ENCODE measurements at regions not wholly inside any gene's neighbourhood (a gene's known extent, or its start where the extent isn't known, plus 50 kb on each side); places are given as distances from the start of the nearest gene placed in this dataset.

- in situ Hi-C loops (cut with HindIII; ENCODE audit: low pct_unique_long_range_greater_than_20kb, low sequenced_read_pairs): no loop called here
- DNase-seq (ENCODE audit: low read depth in 1 of 2, low spot score in 1 of 2): no peak
- no peak for TF ChIP-seq JUND (IDR thresholded peaks at IDR 0.05; ENCODE audit: low read depth)
Measured at GRCh38 chr5:171603591-171603990, 182.0 kb upstream of the SMIM23 start.

- in situ Hi-C loops (cut with HindIII; ENCODE audit: low pct_unique_long_range_greater_than_20kb, low sequenced_read_pairs): no loop called here
- DNase-seq (ENCODE audit: low read depth in 1 of 2, low spot score in 1 of 2): no peak
- no peak for TF ChIP-seq JUND (IDR thresholded peaks at IDR 0.05; ENCODE audit: low read depth)
Measured at GRCh38 chr5:171604195-171604594, 181.4 kb upstream of the SMIM23 start.

GRCh38 chr5:171606414-171607024 is 179.1 kb upstream of the SMIM23 start:
- in situ Hi-C loops (cut with HindIII; ENCODE audit: low pct_unique_long_range_greater_than_20kb, low sequenced_read_pairs): no loop called here
- TF ChIP-seq JUND (IDR thresholded peaks at IDR 0.05; ENCODE audit: low read depth): no peak
- DNase-seq (ENCODE audit: low read depth in 1 of 2, low spot score in 1 of 2): peak in 1 of 2 experiments; percentile 19

- DNase-seq (ENCODE audit: low read depth in 1 of 2, low spot score in 1 of 2): no peak
- in situ Hi-C loops (cut with HindIII; ENCODE audit: low pct_unique_long_range_greater_than_20kb, low sequenced_read_pairs): no loop called here
- TF ChIP-seq JUND (IDR thresholded peaks at IDR 0.05; ENCODE audit: low read depth): no peak
Measured at GRCh38 chr5:171607863-171608262, 177.8 kb upstream of the SMIM23 start.

- DNase-seq (ENCODE audit: low read depth in 1 of 2, low spot score in 1 of 2): no peak
- no peak for TF ChIP-seq JUND (IDR thresholded peaks at IDR 0.05; ENCODE audit: low read depth)
- in situ Hi-C loops (cut with HindIII; ENCODE audit: low pct_unique_long_range_greater_than_20kb, low sequenced_read_pairs): no loop called here
Measured at GRCh38 chr5:171609806-171610452, 175.7 kb upstream of the SMIM23 start.

- in situ Hi-C loops (cut with HindIII; ENCODE audit: low pct_unique_long_range_greater_than_20kb, low sequenced_read_pairs): no loop called here
- DNase-seq (ENCODE audit: low read depth in 1 of 2, low spot score in 1 of 2): peak in 1 of 2 experiments; percentile 53
- TF ChIP-seq JUND (IDR thresholded peaks at IDR 0.05; ENCODE audit: low read depth): no peak
Measured at GRCh38 chr5:171610686-171611085, 174.9 kb upstream of the SMIM23 start.

- no peak for TF ChIP-seq JUND (IDR thresholded peaks at IDR 0.05; ENCODE audit: low read depth)
- DNase-seq (ENCODE audit: low read depth in 1 of 2, low spot score in 1 of 2): no peak
- in situ Hi-C loops (cut with HindIII; ENCODE audit: low pct_unique_long_range_greater_than_20kb, low sequenced_read_pairs): no loop called here
Measured at GRCh38 chr5:171612749-171613148, 172.9 kb upstream of the SMIM23 start.

- TF ChIP-seq JUND (IDR thresholded peaks at IDR 0.05; ENCODE audit: low read depth): no peak
- no peak for DNase-seq (ENCODE audit: low read depth in 1 of 2, low spot score in 1 of 2)
- in situ Hi-C loops (cut with HindIII; ENCODE audit: low pct_unique_long_range_greater_than_20kb, low sequenced_read_pairs): no loop called here
Measured at GRCh38 chr5:171614511-171614910, 171.1 kb upstream of the SMIM23 start.

- TF ChIP-seq JUND (IDR thresholded peaks at IDR 0.05; ENCODE audit: low read depth): no peak
- in situ Hi-C loops (cut with HindIII; ENCODE audit: low pct_unique_long_range_greater_than_20kb, low sequenced_read_pairs): no loop called here
- peak in 1 of 2 experiments; percentile 55 for DNase-seq (ENCODE audit: low read depth in 1 of 2, low spot score in 1 of 2)
Measured at GRCh38 chr5:171614971-171615653, 170.5 kb upstream of the SMIM23 start.

- DNase-seq (ENCODE audit: low read depth in 1 of 2, low spot score in 1 of 2): no peak
- in situ Hi-C loops (cut with HindIII; ENCODE audit: low pct_unique_long_range_greater_than_20kb, low sequenced_read_pairs): no loop called here
Measured at GRCh38 chr5:171615705-171616640, 169.6 kb upstream of the SMIM23 start.

GRCh38 chr5:171617266-171617665 is 168.4 kb upstream of the SMIM23 start:
- no peak for TF ChIP-seq JUND (IDR thresholded peaks at IDR 0.05; ENCODE audit: low read depth)
- no peak for DNase-seq (ENCODE audit: low read depth in 1 of 2, low spot score in 1 of 2)
- in situ Hi-C loops (cut with HindIII; ENCODE audit: low pct_unique_long_range_greater_than_20kb, low sequenced_read_pairs): no loop called here

More at GRCh38 chr5:171615705-171616640, 169.6 kb upstream of the SMIM23 start:
- TF ChIP-seq JUND (IDR thresholded peaks at IDR 0.05; ENCODE audit: low read depth): no peak

GRCh38 chr5:171617817-171618591 is 167.6 kb upstream of the SMIM23 start:
- in situ Hi-C loops (cut with HindIII; ENCODE audit: low pct_unique_long_range_greater_than_20kb, low sequenced_read_pairs): no loop called here
- no peak for TF ChIP-seq JUND (IDR thresholded peaks at IDR 0.05; ENCODE audit: low read depth)
- DNase-seq (ENCODE audit: low read depth in 1 of 2, low spot score in 1 of 2): no peak
